ENCODE measurements at regions not wholly inside any gene's neighbourhood (a gene's known extent, or its start where the extent isn't known, plus 50 kb on each side); places are given as distances from the start of the nearest gene placed in this dataset.

GRCh38 chr2:19738707-19739106 is 163.1 kb downstream of the TTC32 start:
- TF ChIP-seq CTCF (conservative IDR thresholded peaks at IDR 0.05), result no peak
- TF ChIP-seq ZFX (IDR thresholded peaks at IDR 0.05), result no peak

All from C4-2B (cell line).